ENCODE measurements at regions not wholly inside any gene's neighbourhood (a gene's known extent, or its start where the extent isn't known, plus 50 kb on each side); places are given as distances from the start of the nearest gene placed in this dataset.
"Not testable (repeated sequence)": the region's sequence is repeated elsewhere in the genome, so short reads cannot be mapped to it uniquely, and the experiment has no call there.

GRCh38 chr6:106782536-106783285 lies 153.3 kb downstream of the QRSL1 start:
- CTCF ChIA-PET: no interaction called here

GRCh38 chr6:106779552-106779951 lies 150.2 kb downstream of the QRSL1 start:
- CTCF ChIA-PET, POLR2A ChIA-PET: not testable (repeated sequence)

More at GRCh38 chr6:106782536-106783285, 153.3 kb downstream of the QRSL1 start:
- POLR2A ChIA-PET: no interaction called here

GRCh38 chr6:106778943-106779342 lies 149.6 kb downstream of the QRSL1 start:
- POLR2A ChIA-PET: no interaction called here
- CTCF ChIA-PET: interaction anchor here (0.6 kb wide), 1 partner anchor 69 kb away, joined by 3 read pairs; no protein-coding TSS in a partner anchor

- ChIA-PET POLR2A (no interaction called here), CTCF (no interaction called here)
Observed at GRCh38 chr6:106773996-106774629, 144.7 kb downstream of the QRSL1 start.

- CTCF ChIA-PET: no interaction called here
- POLR2A ChIA-PET: no interaction called here
Observed at GRCh38 chr6:106773522-106773921, 144.1 kb downstream of the QRSL1 start.

- POLR2A ChIA-PET: no interaction called here
- CTCF ChIA-PET: no interaction called here
Observed at GRCh38 chr6:106772270-106773142, 143.1 kb downstream of the QRSL1 start.

GRCh38 chr6:106771822-106772221 lies 142.4 kb downstream of the QRSL1 start:
- ChIA-PET POLR2A (no interaction called here), CTCF (no interaction called here)

GRCh38 chr6:106770663-106771062 lies 141.3 kb downstream of the QRSL1 start:
- CTCF ChIA-PET: no interaction called here
- POLR2A ChIA-PET: no interaction called here

GRCh38 chr6:106770081-106770480 lies 140.7 kb downstream of the QRSL1 start:
- CTCF ChIA-PET: no interaction called here
- POLR2A ChIA-PET: no interaction called here

- ChIA-PET POLR2A (no interaction called here), CTCF (no interaction called here)
Observed at GRCh38 chr6:106767271-106767670, 137.9 kb downstream of the QRSL1 start.

GRCh38 chr6:106766201-106766600 lies 136.8 kb downstream of the QRSL1 start:
- ChIA-PET POLR2A (no interaction called here), CTCF (no interaction called here)

GRCh38 chr6:106765496-106765895 lies 136.1 kb downstream of the QRSL1 start:
- CTCF ChIA-PET: no interaction called here
- POLR2A ChIA-PET: no interaction called here

- ChIA-PET CTCF (no interaction called here), POLR2A (no interaction called here)
Observed at GRCh38 chr6:106764353-106764980, 135.1 kb downstream of the QRSL1 start.

- ChIA-PET CTCF (no interaction called here), POLR2A (no interaction called here)
Observed at GRCh38 chr6:106763361-106763760, 134.0 kb downstream of the QRSL1 start.

- POLR2A ChIA-PET: no interaction called here
- CTCF ChIA-PET: interaction anchor here (0.6 kb wide), 1 partner anchor 1719 kb away, joined by 3 read pairs; no protein-coding TSS in a partner anchor
Observed at GRCh38 chr6:106761160-106761559, 131.8 kb downstream of the QRSL1 start.

- ChIA-PET POLR2A (no interaction called here), CTCF (no interaction called here)
Observed at GRCh38 chr6:106759112-106759511, 129.7 kb downstream of the QRSL1 start.

GRCh38 chr6:106757722-106758467 lies 128.5 kb downstream of the QRSL1 start:
- CTCF ChIA-PET: no interaction called here

GRCh38 chr6:106757267-106757666 lies 127.9 kb downstream of the QRSL1 start:
- ChIA-PET POLR2A (no interaction called here), CTCF (no interaction called here)

More at GRCh38 chr6:106757722-106758467, 128.5 kb downstream of the QRSL1 start:
- POLR2A ChIA-PET: interaction anchor here (0.8 kb wide), 1 partner anchor 628 kb away, joined by 3 read pairs; no protein-coding TSS in a partner anchor

GRCh38 chr6:106754215-106754614 lies 124.8 kb downstream of the QRSL1 start:
- CTCF ChIA-PET: no interaction called here
- POLR2A ChIA-PET: no interaction called here

GRCh38 chr6:106752641-106753040 lies 123.3 kb downstream of the QRSL1 start:
- ChIA-PET CTCF (interaction anchor here (0.5 kb wide), 1 partner anchor 225 kb away, joined by 3 read pairs; no protein-coding TSS in a partner anchor), POLR2A (no interaction called here)
